GM19455 (cell line): ENCODE measurements at regions not wholly inside any gene's neighbourhood (a gene's known extent, or its start where the extent isn't known, plus 50 kb on each side); places are given as distances from the start of the nearest gene placed in this dataset.

Experiments
- ATAC-seq: cut with Tn5 transposase; IDR thresholded peaks from one replicate; pipeline ENCODE4 v1.9.1; 2021; ENCODE audit not compliant: unreplicated experiment

GRCh38 chr15:46300716-46301115 lies 665.9 kb downstream of the SQOR start:
- no peak for ATAC-seq

- no peak for ATAC-seq
Measured at GRCh38 chr15:46301291-46301690, 666.5 kb downstream of the SQOR start.

- ATAC-seq = no peak
Measured at GRCh38 chr15:46301826-46302225, 667.0 kb downstream of the SQOR start.

GRCh38 chr15:46304321-46304720 lies 669.5 kb downstream of the SQOR start:
- no peak for ATAC-seq

- ATAC-seq = no peak
Measured at GRCh38 chr15:46307746-46308145, 672.9 kb downstream of the SQOR start.

- no peak for ATAC-seq
Measured at GRCh38 chr15:46309914-46310313, 675.1 kb downstream of the SQOR start.

GRCh38 chr15:46312133-46312740 lies 677.4 kb downstream of the SQOR start:
- ATAC-seq = peak; percentile 92

GRCh38 chr15:46315434-46315833 lies 680.6 kb downstream of the SQOR start:
- no peak for ATAC-seq

- no peak for ATAC-seq
Measured at GRCh38 chr15:46316024-46316423, 681.2 kb downstream of the SQOR start.

GRCh38 chr15:46317029-46317428 lies 682.2 kb downstream of the SQOR start:
- no peak for ATAC-seq

- ATAC-seq = no peak
Measured at GRCh38 chr15:46322753-46323152, 687.9 kb downstream of the SQOR start.

GRCh38 chr15:46326173-46326572 lies 691.3 kb downstream of the SQOR start:
- no peak for ATAC-seq

- no peak for ATAC-seq
Measured at GRCh38 chr15:46328821-46329220, 694.0 kb downstream of the SQOR start.

- no peak for ATAC-seq
Measured at GRCh38 chr15:46329876-46330275, 695.0 kb downstream of the SQOR start.

- no peak for ATAC-seq
Measured at GRCh38 chr15:46331546-46331945, 696.7 kb downstream of the SQOR start.

GRCh38 chr15:46343196-46343935 lies 708.5 kb downstream of the SQOR start:
- no peak for ATAC-seq

GRCh38 chr15:46344115-46344724 lies 709.4 kb downstream of the SQOR start:
- no peak for ATAC-seq

- ATAC-seq = no peak
Measured at GRCh38 chr15:46344915-46345314, 710.1 kb downstream of the SQOR start.

- ATAC-seq = no peak
Measured at GRCh38 chr15:46354443-46354842, 719.6 kb downstream of the SQOR start.

GRCh38 chr15:46365572-46365971 lies 730.7 kb downstream of the SQOR start:
- no peak for ATAC-seq

GRCh38 chr15:46366360-46367007 lies 731.7 kb downstream of the SQOR start:
- ATAC-seq = no peak

- ATAC-seq = no peak
Measured at GRCh38 chr15:46383978-46384377, 749.1 kb downstream of the SQOR start.
